ENCODE measurements at regions not wholly inside any gene's neighbourhood (a gene's known extent, or its start where the extent isn't known, plus 50 kb on each side); places are given as distances from the start of the nearest gene placed in this dataset.

- TF ChIP-seq ZNF430 (CRISPR knock-in tag; IDR thresholded peaks at IDR 0.05): no peak
- no peak for TF ChIP-seq RBAK (CRISPR knock-in tag; IDR thresholded peaks at IDR 0.05)
- TF ChIP-seq NFATC3 (CRISPR knock-in tag; IDR thresholded peaks at IDR 0.05): no peak
- no peak for TF ChIP-seq CTCF (CRISPR knock-in tag; IDR thresholded peaks at IDR 0.05)
- no peak for TF ChIP-seq SP1 (IDR thresholded peaks at IDR 0.05)
- TF ChIP-seq SP1 (CRISPR knock-in tag; IDR thresholded peaks at IDR 0.05): no peak
- TF ChIP-seq MXI1 (IDR thresholded peaks at IDR 0.05; ENCODE audit: borderline replicate concordance, low read depth, low read length): no peak
- TF ChIP-seq TAF1 (CRISPR knock-in tag; IDR thresholded peaks at IDR 0.05): no peak
- no peak for TF ChIP-seq HHEX (CRISPR knock-in tag; IDR thresholded peaks at IDR 0.05)
- TF ChIP-seq MTA1 (CRISPR knock-in tag; IDR thresholded peaks at IDR 0.05; ENCODE audit: borderline replicate concordance): no peak
- no peak for TF ChIP-seq CHD2 (IDR thresholded peaks at IDR 0.05; ENCODE audit: low read depth, low read length)
- TF ChIP-seq CHD4 (IDR thresholded peaks at IDR 0.05; ENCODE audit: borderline replicate concordance, low read length): no peak
- TF ChIP-seq ZNF24 (IDR thresholded peaks at IDR 0.05): no peak
- no peak for TF ChIP-seq SIN3B (IDR thresholded peaks at IDR 0.05; ENCODE audit: low read length)
- TF ChIP-seq SIX1 (CRISPR knock-in tag; IDR thresholded peaks at IDR 0.05; ENCODE audit: borderline replicate concordance): no peak
Measured at GRCh38 chr2:121136323-121136722, 148.7 kb downstream of the TFCP2L1 start.

All from HepG2 (cell line).